ENCODE measurements at regions not wholly inside any gene's neighbourhood (a gene's known extent, or its start where the extent isn't known, plus 50 kb on each side); places are given as distances from the start of the nearest gene placed in this dataset.
"Not testable (repeated sequence)": the region's sequence is repeated elsewhere in the genome, so short reads cannot be mapped to it uniquely, and the experiment has no call there.

DNA sequence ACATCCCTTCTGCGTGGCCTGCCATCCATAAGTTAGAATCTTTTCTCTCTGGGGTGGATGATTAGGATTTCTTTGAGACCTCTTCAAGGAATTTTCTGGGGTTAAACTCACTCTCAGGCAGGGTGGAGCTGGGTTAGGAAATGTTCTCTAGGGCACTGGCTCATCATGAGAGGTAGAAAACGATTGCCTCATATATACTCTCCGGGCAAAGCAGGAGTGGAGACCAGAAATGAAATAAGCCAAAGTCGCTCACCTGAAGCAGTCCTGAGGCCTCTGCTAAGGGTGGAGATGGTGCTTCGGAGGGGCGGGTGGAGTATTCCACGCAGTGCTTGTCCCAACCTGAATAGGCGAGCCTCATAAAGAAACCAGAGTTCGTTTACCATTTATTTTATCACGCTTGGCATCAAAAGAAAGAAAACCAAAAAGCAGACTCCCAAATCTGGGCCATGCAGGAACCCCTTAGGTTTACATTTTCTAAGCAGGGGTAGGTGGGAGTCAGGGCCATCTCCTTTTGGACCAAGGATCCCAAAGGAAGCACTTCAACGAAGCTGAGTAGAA, 249.3 kb upstream of the MEIS1 start:
- BruUV-seq (replicated peaks): no TSS peak
- POLR2A ChIA-PET (ENCODE audit: low non-redundant PET): no interaction called here

DNA sequence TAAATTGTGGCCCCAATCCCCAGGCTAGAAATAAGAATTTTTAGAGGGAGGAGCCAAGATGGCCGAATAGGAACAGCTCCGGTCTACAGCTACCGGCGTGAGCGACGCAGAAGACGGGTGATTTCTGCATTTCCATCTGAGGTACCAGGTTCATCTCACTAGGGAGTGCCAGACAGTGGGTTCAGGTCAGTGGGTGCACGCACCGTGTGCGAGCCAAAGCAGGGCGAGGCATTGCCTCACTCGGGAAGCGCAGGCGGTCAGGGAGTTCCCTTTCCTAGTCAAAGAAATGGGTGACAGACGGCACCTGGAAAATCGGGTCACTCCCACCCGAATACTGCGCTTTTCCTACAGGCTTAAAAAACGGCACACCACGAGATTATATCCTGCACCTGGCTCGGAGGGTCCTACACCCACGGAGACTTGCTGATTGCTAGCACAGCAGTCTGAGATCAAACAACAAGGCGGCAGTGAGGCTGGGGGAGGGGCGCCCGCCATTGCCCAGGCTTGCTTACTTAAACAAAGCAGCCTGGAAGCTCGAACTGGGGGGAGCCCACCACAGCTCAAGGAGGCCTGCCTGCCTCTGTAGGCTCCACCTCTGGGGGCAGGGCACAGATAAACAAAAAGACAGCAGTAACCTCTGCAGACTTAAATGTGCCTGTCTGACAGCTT, 257.7 kb upstream of the MEIS1 start:
- H3K4me1 ChIP-seq (ENCODE audit: insufficient read depth, low read length, poor library complexity, severe bottlenecking); BruUV-seq (replicated peaks); H3K4me3 ChIP-seq (ENCODE audit: low read depth, low read length, poor library complexity, severe bottlenecking); intact Hi-C loops (cut with micrococcal nuclease; ENCODE audit: unreplicated experiment); H3K27ac ChIP-seq (ENCODE audit: low read depth, low read length, poor library complexity, severe bottlenecking); POLR2A ChIA-PET (ENCODE audit: low non-redundant PET); H3K9me3 ChIP-seq (ENCODE audit: low read depth, low read length, poor library complexity, severe bottlenecking); CTCF ChIA-PET; DNase-seq (ENCODE audit: low spot score); H3K27me3 ChIP-seq (replicated peaks; ENCODE audit: insufficient read depth, low read depth, low read length, poor library complexity); H3K36me3 ChIP-seq (ENCODE audit: insufficient read depth, low read length, poor library complexity, severe bottlenecking): not testable (repeated sequence)

More for the DNA sequence above, 249.3 kb upstream of the MEIS1 start:
- Histone ChIP-seq H3K27ac (ENCODE audit: low read depth, low read length, poor library complexity, severe bottlenecking) (no peak overlapping the region), H3K9me3 (ENCODE audit: low read depth, low read length, poor library complexity, severe bottlenecking) (no peaks in the 10 kb centered on the region), H3K4me3 (ENCODE audit: low read depth, low read length, poor library complexity, severe bottlenecking) (no peak overlapping the region), H3K4me1 (ENCODE audit: insufficient read depth, low read length, poor library complexity, severe bottlenecking) (peaks cover 5% of the 10 kb centered on the region), H3K36me3 (ENCODE audit: insufficient read depth, low read length, poor library complexity, severe bottlenecking) (no peaks in the 10 kb centered on the region), H3K27me3 (replicated peaks; ENCODE audit: insufficient read depth, low read depth, low read length, poor library complexity) (no peaks in the 10 kb centered on the region)
- no peak for DNase-seq (ENCODE audit: low spot score)
- TF ChIP-seq, protein P1, sequence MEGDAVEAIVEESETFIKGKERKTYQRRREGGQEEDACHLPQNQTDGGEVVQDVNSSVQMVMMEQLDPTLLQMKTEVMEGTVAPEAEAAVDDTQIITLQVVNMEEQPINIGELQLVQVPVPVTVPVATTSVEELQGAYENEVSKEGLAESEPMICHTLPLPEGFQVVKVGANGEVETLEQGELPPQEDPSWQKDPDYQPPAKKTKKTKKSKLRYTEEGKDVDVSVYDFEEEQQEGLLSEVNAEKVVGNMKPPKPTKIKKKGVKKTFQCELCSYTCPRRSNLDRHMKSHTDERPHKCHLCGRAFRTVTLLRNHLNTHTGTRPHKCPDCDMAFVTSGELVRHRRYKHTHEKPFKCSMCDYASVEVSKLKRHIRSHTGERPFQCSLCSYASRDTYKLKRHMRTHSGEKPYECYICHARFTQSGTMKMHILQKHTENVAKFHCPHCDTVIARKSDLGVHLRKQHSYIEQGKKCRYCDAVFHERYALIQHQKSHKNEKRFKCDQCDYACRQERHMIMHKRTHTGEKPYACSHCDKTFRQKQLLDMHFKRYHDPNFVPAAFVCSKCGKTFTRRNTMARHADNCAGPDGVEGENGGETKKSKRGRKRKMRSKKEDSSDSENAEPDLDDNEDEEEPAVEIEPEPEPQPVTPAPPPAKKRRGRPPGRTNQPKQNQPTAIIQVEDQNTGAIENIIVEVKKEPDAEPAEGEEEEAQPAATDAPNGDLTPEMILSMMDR (conservative IDR thresholded peaks at IDR 0.05; ENCODE audit: low read depth, low read length): no peak
- no peak for TF ChIP-seq EZH2 (IDR thresholded peaks at IDR 0.05; ENCODE audit: borderline replicate concordance, low read depth, low read length, poor library complexity, severe bottlenecking)
- intact Hi-C loops (cut with micrococcal nuclease; ENCODE audit: unreplicated experiment): no loop called here
- CTCF ChIA-PET: no interaction called here

DNA sequence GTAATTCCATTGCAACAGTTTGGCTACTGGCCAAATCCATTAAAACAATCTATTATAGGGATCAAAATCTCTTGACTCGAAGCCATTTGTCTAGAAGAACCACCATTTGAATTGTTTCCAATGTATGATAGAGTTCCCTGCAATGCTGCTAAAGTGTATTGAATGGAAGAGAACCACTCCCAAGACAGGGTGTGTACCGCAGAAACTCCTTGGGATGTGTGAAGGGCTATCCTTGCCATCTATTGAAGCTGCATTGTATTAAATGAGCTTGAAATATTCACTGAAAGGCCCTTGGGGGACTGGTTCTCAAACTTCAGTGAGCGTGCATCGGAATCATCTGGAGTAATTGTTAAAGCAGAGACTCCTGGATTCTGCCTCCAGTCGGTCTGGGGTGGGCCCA, 260.4 kb upstream of the MEIS1 start:
- no TSS peak for BruUV-seq (replicated peaks)
- no peak for TF ChIP-seq EZH2 (IDR thresholded peaks at IDR 0.05; ENCODE audit: borderline replicate concordance, low read depth, low read length, poor library complexity, severe bottlenecking)
- TF ChIP-seq, protein P1 (conservative IDR thresholded peaks at IDR 0.05; ENCODE audit: low read depth, low read length): no peak
- CTCF ChIA-PET: no interaction called here
- H3K9me3 ChIP-seq (ENCODE audit: low read depth, low read length, poor library complexity, severe bottlenecking): no peaks in the 10 kb centered on the region
- H3K27me3 ChIP-seq (replicated peaks; ENCODE audit: insufficient read depth, low read depth, low read length, poor library complexity): no peaks in the 10 kb centered on the region
- no peaks in the 10 kb centered on the region for H3K4me1 ChIP-seq (ENCODE audit: insufficient read depth, low read length, poor library complexity, severe bottlenecking)
- DNase-seq (ENCODE audit: low spot score): no peak
- intact Hi-C loops (cut with micrococcal nuclease; ENCODE audit: unreplicated experiment): no loop called here
- POLR2A ChIA-PET (ENCODE audit: low non-redundant PET): no interaction called here
- no peak overlapping the region for H3K27ac ChIP-seq (ENCODE audit: low read depth, low read length, poor library complexity, severe bottlenecking)
- no peaks in the 10 kb centered on the region for H3K36me3 ChIP-seq (ENCODE audit: insufficient read depth, low read length, poor library complexity, severe bottlenecking)
- no peak overlapping the region for H3K4me3 ChIP-seq (ENCODE audit: low read depth, low read length, poor library complexity, severe bottlenecking)

DNA sequence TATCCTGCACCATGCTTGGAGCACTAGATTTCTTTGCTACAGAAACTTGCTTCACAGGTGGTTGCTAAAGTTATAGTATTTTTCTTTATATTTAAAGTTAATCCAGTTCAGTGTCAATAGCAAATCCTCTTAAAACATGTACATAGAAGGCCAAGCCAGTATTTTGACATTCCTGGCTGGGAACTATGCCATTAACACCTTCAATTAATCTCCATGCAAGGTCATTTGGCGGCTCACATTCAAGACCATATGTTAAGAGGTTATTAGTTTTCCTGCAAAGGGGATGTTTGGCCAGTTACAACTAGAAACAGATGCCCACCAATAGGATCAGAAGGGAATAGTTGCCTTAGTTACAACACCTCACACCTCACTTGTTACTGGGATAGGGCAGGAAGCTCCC, 261.3 kb upstream of the MEIS1 start:
- Histone ChIP-seq H3K27me3 (replicated peaks; ENCODE audit: insufficient read depth, low read depth, low read length, poor library complexity) (no peaks in the 10 kb centered on the region), H3K27ac (ENCODE audit: low read depth, low read length, poor library complexity, severe bottlenecking) (no peak overlapping the region), H3K36me3 (ENCODE audit: insufficient read depth, low read length, poor library complexity, severe bottlenecking) (no peaks in the 10 kb centered on the region), H3K4me3 (ENCODE audit: low read depth, low read length, poor library complexity, severe bottlenecking) (no peak overlapping the region), H3K4me1 (ENCODE audit: insufficient read depth, low read length, poor library complexity, severe bottlenecking) (no peaks in the 10 kb centered on the region), H3K9me3 (ENCODE audit: low read depth, low read length, poor library complexity, severe bottlenecking) (no peaks in the 10 kb centered on the region)
- BruUV-seq (replicated peaks): no TSS peak
- intact Hi-C loops (cut with micrococcal nuclease; ENCODE audit: unreplicated experiment): no loop called here
- CTCF ChIA-PET: no interaction called here
- no peak for TF ChIP-seq EZH2 (IDR thresholded peaks at IDR 0.05; ENCODE audit: borderline replicate concordance, low read depth, low read length, poor library complexity, severe bottlenecking)
- TF ChIP-seq, protein P1 (conservative IDR thresholded peaks at IDR 0.05; ENCODE audit: low read depth, low read length): no peak
- DNase-seq (ENCODE audit: low spot score): no peak
- POLR2A ChIA-PET (ENCODE audit: low non-redundant PET): no interaction called here
